Pulmonary artery endothelial cell (primary cell): ENCODE measurements at regions not wholly inside any gene's neighbourhood (a gene's known extent, or its start where the extent isn't known, plus 50 kb on each side); places are given as distances from the start of the nearest gene placed in this dataset.
"Not testable (repeated sequence)": the region's sequence is repeated elsewhere in the genome, so short reads cannot be mapped to it uniquely, and the experiment has no call there.

Experiments used
- DNase-seq: peaks from one replicate; pipeline ENCODE4 v3.0.0-alpha.2; 2011; ENCODE audit warnings: low read depth, low spot score

GRCh38 chr12:60191676-60192359 is 596.0 kb downstream of the SLC16A7 start:
- no peak for DNase-seq

- no peak for DNase-seq
Observed at GRCh38 chr12:60194678-60195077, 598.8 kb downstream of the SLC16A7 start.

GRCh38 chr12:60195483-60195882 is 599.7 kb downstream of the SLC16A7 start:
- no peak for DNase-seq

- DNase-seq = no peak
Observed at GRCh38 chr12:60196366-60196765, 600.5 kb downstream of the SLC16A7 start.

- no peak for DNase-seq
Observed at GRCh38 chr12:60197589-60197988, 601.8 kb downstream of the SLC16A7 start.

GRCh38 chr12:60201891-60202290 is 606.1 kb downstream of the SLC16A7 start:
- no peak for DNase-seq

GRCh38 chr12:60205500-60205899 is 609.7 kb downstream of the SLC16A7 start:
- no peak for DNase-seq

GRCh38 chr12:60209521-60209920 is 613.7 kb downstream of the SLC16A7 start:
- DNase-seq = no peak

GRCh38 chr12:60209933-60210332 is 614.1 kb downstream of the SLC16A7 start:
- DNase-seq = no peak

- no peak for DNase-seq
Observed at GRCh38 chr12:60210756-60211155, 614.9 kb downstream of the SLC16A7 start.

- DNase-seq = no peak
Observed at GRCh38 chr12:60211244-60211643, 615.4 kb downstream of the SLC16A7 start.

GRCh38 chr12:60212159-60213000 is 616.6 kb downstream of the SLC16A7 start:
- no peak for DNase-seq

- DNase-seq = not testable (repeated sequence)
Observed at GRCh38 chr12:60213272-60213671, 617.4 kb downstream of the SLC16A7 start.

GRCh38 chr12:60216226-60216625 is 620.4 kb downstream of the SLC16A7 start:
- DNase-seq = no peak

GRCh38 chr12:60223242-60223641 is 627.4 kb downstream of the SLC16A7 start:
- DNase-seq = no peak

- no peak for DNase-seq
Observed at GRCh38 chr12:60225216-60226000, 629.6 kb downstream of the SLC16A7 start.

GRCh38 chr12:60227916-60228315 is 632.1 kb downstream of the SLC16A7 start:
- no peak for DNase-seq

GRCh38 chr12:60230056-60230455 is 634.2 kb downstream of the SLC16A7 start:
- no peak for DNase-seq

- DNase-seq = no peak
Observed at GRCh38 chr12:60231303-60231702, 635.5 kb downstream of the SLC16A7 start.

GRCh38 chr12:60231976-60232907 is 636.4 kb downstream of the SLC16A7 start:
- no peak for DNase-seq
